NCI-H226 (cell line): ENCODE measurements at regions not wholly inside any gene's neighbourhood (a gene's known extent, or its start where the extent isn't known, plus 50 kb on each side); places are given as distances from the start of the nearest gene placed in this dataset.
A peak's percentile ranks its signal among the peaks of the same experiment; 100 is the strongest.

Source experiments
- DNase-seq: peaks from one replicate; pipeline ENCODE4 v3.0.0-alpha.2; 2015

- DNase-seq, result peak; percentile 51
Observed at GRCh38 chr13:73599232-73600128, 534.7 kb downstream of the KLF12 start.

- DNase-seq, result peak; percentile 28
Observed at GRCh38 chr13:73598020-73598712, 536.0 kb downstream of the KLF12 start.

- DNase-seq, result no peak
Observed at GRCh38 chr13:73596382-73596781, 537.6 kb downstream of the KLF5 start.

GRCh38 chr13:73593199-73593765, 534.5 kb downstream of the KLF5 start:
- DNase-seq, result no peak

- DNase-seq, result no peak
Observed at GRCh38 chr13:73591861-73592260, 533.1 kb downstream of the KLF5 start.

GRCh38 chr13:73590795-73591194, 532.0 kb downstream of the KLF5 start:
- no peak for DNase-seq

- no peak for DNase-seq
Observed at GRCh38 chr13:73585236-73585635, 526.4 kb downstream of the KLF5 start.

- no peak for DNase-seq
Observed at GRCh38 chr13:73583331-73583730, 524.5 kb downstream of the KLF5 start.

GRCh38 chr13:73580513-73581267, 521.9 kb downstream of the KLF5 start:
- no peak for DNase-seq

GRCh38 chr13:73579574-73580274, 520.9 kb downstream of the KLF5 start:
- DNase-seq, result no peak

- DNase-seq, result no peak
Observed at GRCh38 chr13:73578251-73578875, 519.6 kb downstream of the KLF5 start.

GRCh38 chr13:73576291-73576690, 517.5 kb downstream of the KLF5 start:
- DNase-seq, result no peak

GRCh38 chr13:73572824-73573223, 514.0 kb downstream of the KLF5 start:
- DNase-seq, result no peak

- DNase-seq, result no peak
Observed at GRCh38 chr13:73571376-73571775, 512.6 kb downstream of the KLF5 start.

GRCh38 chr13:73556902-73557301, 498.1 kb downstream of the KLF5 start:
- DNase-seq, result no peak

GRCh38 chr13:73556128-73556527, 497.3 kb downstream of the KLF5 start:
- DNase-seq, result no peak

- DNase-seq, result no peak
Observed at GRCh38 chr13:73551736-73552135, 492.9 kb downstream of the KLF5 start.

GRCh38 chr13:73549717-73550116, 490.9 kb downstream of the KLF5 start:
- no peak for DNase-seq

- DNase-seq, result no peak
Observed at GRCh38 chr13:73548449-73548848, 489.6 kb downstream of the KLF5 start.

GRCh38 chr13:73547239-73547638, 488.4 kb downstream of the KLF5 start:
- DNase-seq, result no peak

- no peak for DNase-seq
Observed at GRCh38 chr13:73544175-73544574, 485.4 kb downstream of the KLF5 start.

- DNase-seq, result no peak
Observed at GRCh38 chr13:73542446-73542845, 483.6 kb downstream of the KLF5 start.
